ENCODE measurements at regions not wholly inside any gene's neighbourhood (a gene's known extent, or its start where the extent isn't known, plus 50 kb on each side); places are given as distances from the start of the nearest gene placed in this dataset.

GRCh38 chr20:11796026-11796425, 121.7 kb upstream of the BTBD3 start:
- TF ChIP-seq CTCF (conservative IDR thresholded peaks at IDR 0.05) (no peak), EZH2 (IDR thresholded peaks at IDR 0.05; ENCODE audit: low read depth) (no peak)
